IPS DF 19.7 (cell line): ENCODE measurements at regions not wholly inside any gene's neighbourhood (a gene's known extent, or its start where the extent isn't known, plus 50 kb on each side); places are given as distances from the start of the nearest gene placed in this dataset.
"Not testable (repeated sequence)": the region's sequence is repeated elsewhere in the genome, so short reads cannot be mapped to it uniquely, and the experiment has no call there.

ENCODE experiments used
- DNase-seq: peaks from one replicate; pipeline ENCODE4 v3.0.0-alpha.2; 2013; ENCODE audit warnings: low read depth, low spot score

DNA sequence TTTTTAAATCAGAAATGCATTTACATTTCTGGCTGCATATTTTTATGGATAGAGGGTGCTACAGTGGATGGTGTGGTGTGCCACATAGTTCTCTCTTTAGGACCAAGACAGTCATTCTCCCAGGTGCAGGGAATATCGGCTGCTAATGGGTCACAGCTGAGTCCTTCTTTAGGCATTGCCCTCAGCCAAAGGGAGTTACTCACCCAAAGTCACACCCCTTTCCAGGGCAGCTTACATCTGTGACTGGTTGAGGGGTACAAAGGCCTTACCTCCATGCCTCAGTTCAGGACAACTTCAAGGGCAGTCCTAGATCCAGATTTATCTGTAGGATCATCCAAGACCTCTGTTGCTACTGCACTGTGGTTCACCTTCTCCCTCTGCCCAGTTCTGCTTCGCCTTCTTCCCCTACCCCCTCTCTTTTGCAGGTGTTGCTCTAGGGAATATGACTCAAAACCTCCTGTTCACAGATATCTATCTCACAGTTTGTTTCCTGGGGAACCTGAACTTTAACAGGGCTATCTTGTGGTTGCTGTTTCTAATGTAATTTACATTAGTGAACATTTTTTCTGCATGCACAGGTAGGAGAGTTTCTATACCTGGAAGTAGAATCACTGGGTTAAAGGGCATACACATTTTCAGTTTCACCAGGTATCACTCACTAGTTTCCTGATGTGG lies 413.9 kb downstream of the RPS6KC1 start:
- DNase-seq, result no peak

DNA sequence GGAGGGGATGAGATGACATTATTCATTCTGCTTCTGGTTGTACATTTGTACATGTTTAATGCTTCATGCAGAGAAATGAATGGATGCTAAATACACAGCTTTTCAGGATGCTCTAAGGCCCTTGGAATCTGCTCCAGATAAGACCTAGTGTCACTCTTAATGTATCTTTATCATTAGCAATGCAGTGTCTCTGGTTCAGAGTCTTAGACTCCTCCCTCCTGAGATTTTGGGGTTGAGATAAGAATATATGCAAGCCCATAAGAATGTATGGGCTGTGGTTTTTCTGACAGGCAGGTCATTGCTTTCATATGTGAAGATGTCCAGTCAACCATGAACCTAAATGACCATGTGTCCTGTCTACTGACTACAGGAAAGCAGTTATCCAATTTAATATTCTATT lies 415.5 kb downstream of the RPS6KC1 start:
- DNase-seq, result no peak

DNA sequence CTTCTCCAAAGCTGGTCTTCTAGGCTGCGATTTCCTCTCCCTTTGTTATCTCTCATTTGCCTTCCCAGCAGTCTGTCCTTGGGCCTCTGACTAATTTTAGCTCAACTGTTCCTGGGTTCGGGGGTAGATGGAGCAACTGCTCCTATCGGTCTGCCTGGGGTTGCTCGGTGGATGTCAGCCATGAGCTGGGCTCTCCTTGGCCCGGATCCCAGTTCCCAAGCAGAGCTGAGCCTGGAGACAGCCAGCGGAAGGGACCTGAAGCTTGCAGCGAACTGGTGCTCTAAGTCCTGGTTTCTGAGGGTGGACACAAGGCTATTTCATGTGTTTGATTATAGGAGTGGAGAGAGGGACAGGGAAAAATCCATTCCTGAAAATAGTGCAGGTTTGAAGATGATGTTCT lies 423.0 kb downstream of the RPS6KC1 start:
- DNase-seq, result no peak

GRCh38 chr1:213481395-213481794 lies 430.4 kb downstream of the RPS6KC1 start:
- no peak for DNase-seq

- no peak for DNase-seq
Observed at GRCh38 chr1:213484333-213484732, 433.3 kb downstream of the RPS6KC1 start.

DNA sequence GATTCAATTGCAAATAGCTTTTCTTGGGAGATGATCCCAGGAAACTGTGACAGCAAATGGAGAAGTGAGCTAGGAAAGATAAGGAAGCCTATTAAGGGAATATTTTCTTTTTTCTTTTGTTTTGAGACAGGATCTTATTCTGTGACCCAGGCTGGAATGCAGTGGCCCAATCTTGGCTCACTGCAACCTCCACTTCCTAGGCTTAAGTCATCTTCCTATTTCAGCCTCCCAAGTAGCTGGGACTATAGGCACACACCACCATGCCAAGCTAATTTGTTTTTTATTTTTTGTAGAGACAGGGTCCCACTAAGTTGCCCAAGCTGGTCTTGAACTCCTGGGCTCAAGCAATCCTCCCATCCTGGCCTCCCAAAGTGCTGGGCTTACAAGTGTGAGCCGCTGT lies 433.7 kb downstream of the RPS6KC1 start:
- DNase-seq, result no peak

DNA sequence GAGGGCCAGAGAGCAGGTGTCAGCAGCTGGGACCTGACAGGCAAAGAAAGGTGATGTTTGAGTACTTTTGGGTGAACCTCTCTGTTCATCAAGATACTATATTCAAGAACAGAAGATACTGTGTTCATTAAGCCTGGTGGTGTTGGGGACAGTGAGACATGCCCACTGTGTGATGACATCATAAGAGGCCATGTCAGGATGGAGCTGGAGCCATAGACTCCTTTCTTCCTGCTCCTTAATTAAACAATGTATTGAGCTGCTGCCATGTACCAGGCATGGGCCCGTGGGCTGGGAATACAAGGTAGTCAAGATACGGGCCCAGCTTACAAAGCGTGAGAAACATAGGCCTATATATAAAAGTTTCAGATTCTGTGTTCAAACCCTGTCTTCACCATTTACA lies 435.4 kb downstream of the RPS6KC1 start:
- no peak for DNase-seq

- no peak for DNase-seq
Observed at GRCh38 chr1:213491468-213491867, 440.4 kb downstream of the RPS6KC1 start.

- no peak for DNase-seq
Observed at GRCh38 chr1:213492161-213493041, 441.4 kb downstream of the RPS6KC1 start.

- DNase-seq, result no peak
Observed at GRCh38 chr1:213499444-213499843, 448.4 kb downstream of the RPS6KC1 start.

DNA sequence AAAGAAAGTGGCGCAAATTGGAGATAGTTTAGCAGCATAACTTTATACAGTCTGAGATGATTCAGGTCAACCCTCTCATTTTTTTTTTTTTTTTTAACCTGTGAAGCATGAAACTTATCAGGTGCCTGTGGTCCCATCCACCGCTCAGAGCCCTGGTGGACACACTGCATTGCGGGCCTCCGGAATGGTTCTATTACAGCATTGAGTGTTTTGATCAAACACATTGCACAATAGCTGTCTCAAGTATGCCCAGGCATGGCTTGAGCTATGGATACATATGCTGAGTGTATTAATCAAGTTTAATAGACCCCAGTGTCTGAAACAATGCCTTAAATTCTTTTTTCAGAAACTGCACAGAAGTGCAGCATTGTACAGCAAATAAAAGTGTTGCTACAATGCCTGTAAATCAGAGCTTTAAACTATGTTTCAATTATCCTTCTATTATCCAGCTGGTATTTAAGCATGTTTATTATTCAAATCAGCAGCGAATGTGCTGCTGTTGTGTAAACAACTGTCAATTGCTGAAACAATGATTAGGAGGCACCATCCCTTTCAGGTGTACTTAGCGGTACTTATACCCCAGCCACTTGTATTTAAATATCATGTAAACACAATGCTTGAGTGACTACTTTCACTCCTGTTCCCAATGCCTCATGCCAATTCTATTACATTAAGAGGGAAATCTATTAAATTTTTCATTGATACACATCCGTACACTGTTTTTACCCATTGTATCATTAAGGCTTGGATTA lies 456.6 kb downstream of the RPS6KC1 start:
- DNase-seq, result no peak

DNA sequence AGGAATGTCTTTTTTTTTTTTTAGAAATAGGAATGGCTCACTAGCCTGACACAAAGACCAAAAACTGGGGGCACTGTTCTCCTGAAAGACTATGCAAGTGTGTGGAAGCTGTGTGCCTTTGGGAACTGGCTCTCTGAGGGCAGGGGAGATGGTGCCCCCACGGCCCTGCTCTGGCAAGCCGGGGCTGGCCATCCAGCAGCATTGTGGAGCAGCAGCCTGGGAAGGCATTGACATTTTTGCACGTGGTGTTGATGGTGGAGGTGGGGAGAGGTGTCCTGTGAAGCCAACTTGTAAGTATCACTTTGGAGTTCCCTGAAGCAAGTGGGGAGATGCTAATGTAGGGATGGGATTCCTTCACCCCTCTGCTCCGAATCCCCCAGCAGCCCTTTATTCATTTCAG lies 460.1 kb downstream of the RPS6KC1 start:
- DNase-seq, result no peak

DNA sequence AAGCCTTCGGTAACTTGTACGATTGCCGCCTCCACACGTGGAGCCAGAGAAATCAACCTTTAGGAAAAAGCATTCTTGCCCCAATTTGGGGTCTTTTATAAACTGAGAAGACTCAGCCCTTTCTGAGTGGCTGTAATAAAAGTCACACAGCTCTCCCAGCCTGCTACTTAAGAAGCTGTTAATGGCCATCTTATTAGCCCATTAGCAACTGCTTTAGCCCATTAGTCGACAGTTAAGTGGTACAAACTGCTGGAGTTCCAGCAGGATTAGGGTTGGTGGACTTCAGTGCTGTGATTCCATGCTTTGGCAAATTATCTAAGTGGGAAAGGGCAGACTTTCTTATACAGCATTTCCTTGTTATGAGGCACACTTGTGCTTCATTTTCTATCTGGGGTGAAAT lies 461.3 kb downstream of the RPS6KC1 start:
- DNase-seq, result no peak

- DNase-seq, result no peak
Observed at GRCh38 chr1:213513006-213513405, 462.0 kb downstream of the RPS6KC1 start.

- DNase-seq, result not testable (repeated sequence)
Observed at GRCh38 chr1:213514408-213515179, 463.6 kb downstream of the RPS6KC1 start.

DNA sequence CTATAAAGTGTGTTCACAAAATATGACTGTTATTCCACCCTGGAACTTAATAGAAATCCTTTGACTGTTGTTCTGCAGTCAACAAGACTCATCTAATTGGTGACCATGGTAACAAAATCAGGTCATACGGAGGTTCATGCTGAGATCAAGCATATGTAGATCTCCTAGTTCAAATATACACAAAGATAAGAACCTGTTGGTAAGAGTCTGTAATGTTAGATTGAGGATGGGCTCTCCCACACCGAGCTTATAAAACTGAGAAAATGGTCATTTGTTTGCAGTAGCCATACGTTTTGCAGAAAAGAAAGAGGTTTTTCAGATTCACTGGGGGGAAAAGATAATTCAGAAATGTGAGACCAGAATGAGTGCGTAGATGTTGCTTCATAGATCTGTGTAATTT lies 468.1 kb downstream of the RPS6KC1 start:
- no peak for DNase-seq

GRCh38 chr1:213521206-213521605 lies 466.6 kb upstream of the PROX1 start:
- DNase-seq, result no peak

DNA sequence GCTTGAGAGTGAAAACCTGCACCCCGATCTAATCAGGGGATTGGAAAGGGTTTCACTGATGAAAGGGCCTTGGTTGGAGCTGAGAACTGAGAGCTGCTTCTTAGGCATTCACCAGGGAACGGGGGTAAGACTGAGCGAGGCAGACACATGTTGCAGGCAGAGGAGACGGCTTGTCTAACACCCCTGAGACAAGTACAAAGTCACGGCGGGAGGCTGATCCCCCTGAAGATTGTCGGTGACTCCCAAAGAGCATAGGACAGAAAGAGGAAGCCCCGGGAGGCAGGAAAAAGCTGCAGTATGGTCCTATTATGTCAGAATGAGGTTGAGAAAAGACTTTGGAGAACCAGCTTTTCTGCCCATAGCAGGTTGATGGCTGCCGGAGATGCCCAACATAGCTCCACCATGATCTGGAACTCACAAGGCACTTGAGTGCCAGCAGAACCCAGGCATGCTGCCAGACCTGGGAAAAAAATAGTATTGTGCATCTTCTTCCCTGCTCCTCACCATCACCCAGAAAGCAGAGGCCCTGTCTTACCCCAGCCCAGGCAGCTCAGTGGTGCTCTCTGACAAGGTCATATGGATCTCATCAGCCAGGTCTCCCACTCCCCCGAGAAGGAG lies 463.9 kb upstream of the PROX1 start:
- DNase-seq, result no peak

GRCh38 chr1:213526306-213526705 lies 461.5 kb upstream of the PROX1 start:
- no peak for DNase-seq

GRCh38 chr1:213530611-213531320 lies 457.0 kb upstream of the PROX1 start:
- DNase-seq, result no peak
